ENCODE measurements at regions not wholly inside any gene's neighbourhood (a gene's known extent, or its start where the extent isn't known, plus 50 kb on each side); places are given as distances from the start of the nearest gene placed in this dataset.

- ChIA-PET CTCF (no interaction called here), POLR2A (ENCODE audit: low non-redundant PET) (no interaction called here)
- no peak overlapping the region for H3K27ac ChIP-seq
- no peak for TF ChIP-seq CTCF (conservative IDR thresholded peaks at IDR 0.05; ENCODE audit: low read depth)
- no peak for DNase-seq (ENCODE audit: low spot score)
These were observed 439.6 kb downstream of the TTLL7 start for GRCh38 chr1:83559129-83559840.

GRCh38 chr1:83555871-83556270 is 443.1 kb downstream of the TTLL7 start:
- H3K27ac ChIP-seq, result no peak overlapping the region
- POLR2A ChIA-PET (ENCODE audit: low non-redundant PET), result no interaction called here
- no peak for DNase-seq (ENCODE audit: low spot score)
- CTCF ChIA-PET, result no interaction called here
- no peak for TF ChIP-seq CTCF (conservative IDR thresholded peaks at IDR 0.05; ENCODE audit: low read depth)

GRCh38 chr1:83554174-83554573 is 444.8 kb downstream of the TTLL7 start:
- TF ChIP-seq CTCF (conservative IDR thresholded peaks at IDR 0.05; ENCODE audit: low read depth), result no peak
- DNase-seq (ENCODE audit: low spot score), result no peak
- no peak overlapping the region for H3K27ac ChIP-seq
- POLR2A ChIA-PET (ENCODE audit: low non-redundant PET), result no interaction called here
- CTCF ChIA-PET, result no interaction called here

GRCh38 chr1:83552820-83553219 is 446.1 kb downstream of the TTLL7 start:
- no peak for DNase-seq (ENCODE audit: low spot score)
- POLR2A ChIA-PET (ENCODE audit: low non-redundant PET), result no interaction called here
- H3K27ac ChIP-seq, result no peak overlapping the region
- CTCF ChIA-PET, result no interaction called here
- no peak for TF ChIP-seq CTCF (conservative IDR thresholded peaks at IDR 0.05; ENCODE audit: low read depth)

GRCh38 chr1:83548311-83548710 is 450.6 kb downstream of the TTLL7 start:
- no peak overlapping the region for H3K27ac ChIP-seq
- TF ChIP-seq CTCF (conservative IDR thresholded peaks at IDR 0.05; ENCODE audit: low read depth), result no peak
- DNase-seq (ENCODE audit: low spot score), result no peak
- CTCF ChIA-PET, result no interaction called here
- POLR2A ChIA-PET (ENCODE audit: low non-redundant PET), result no interaction called here

- no peak for TF ChIP-seq CTCF (conservative IDR thresholded peaks at IDR 0.05; ENCODE audit: low read depth)
- DNase-seq (ENCODE audit: low spot score), result no peak
- H3K27ac ChIP-seq, result no peak overlapping the region
- ChIA-PET POLR2A (ENCODE audit: low non-redundant PET) (no interaction called here), CTCF (interaction anchor here (0.7 kb wide), 1 partner anchor 478 kb away, joined by 4 read pairs; no protein-coding TSS in a partner anchor)
These were observed 451.0 kb downstream of the TTLL7 start for GRCh38 chr1:83547901-83548300.
